B cell (primary cell): ENCODE measurements at regions not wholly inside any gene's neighbourhood (a gene's known extent, or its start where the extent isn't known, plus 50 kb on each side); places are given as distances from the start of the nearest gene placed in this dataset.

Source experiments
- ATAC-seq: fragments of 200-7000 bp; cut with Tn5 transposase; one replicate; pipeline ENCODE4 v1.10.0; 2021; ENCODE audit warnings: low read depth, mild to moderate bottlenecking, moderate number of reproducible peaks, moderate library complexity
- CTCF ChIA-PET: fragments of 350-600 bp; sonication (Branson Sonifier 250); formaldehyde crosslinking; loops from one replicate; lab custom pipeline; 2021; ENCODE audit warnings: antibody characterized with exemption, inconsistent platforms; lab: Charles Lee
- POLR2A ChIA-PET: fragments of 350-600 bp; sonication (Branson Sonifier 250); formaldehyde crosslinking; loops from one replicate; lab custom pipeline; 2021; ENCODE audit warnings: antibody characterized with exemption; lab: Charles Lee
- DNase-seq: peaks from one replicate; pipeline ENCODE4 v3.0.0; 2013
- H2AFZ ChIP-seq: 2 replicates; pipeline ENCODE4 v1.6.1; 2012; ENCODE audit warnings: mild to moderate bottlenecking, low read depth, low read length; ENCODE audit not compliant: insufficient read depth, poor library complexity, severe bottlenecking
- H3K27ac ChIP-seq, 2 donors: 1 replicate in 1 of 2; 2 replicates in 1 of 2; pipeline ENCODE4 v1.5.1; 2012 to 2013; ENCODE audit warnings: low read length in 2 of 2, mild to moderate bottlenecking in 2 of 2, moderate library complexity in 1 of 2
- H3K27me3 ChIP-seq, 4 experiments: fragments of 200-600 bp in 1 of 4; sonication (generic) in 1 of 4; replicated peaks in 1 of 4; 1 replicate in 2 of 4; 2 replicates in 2 of 4; pipeline versions ENCODE4 v1.6.1 to v1.7.0; 2013 to 2016; ENCODE audit warnings: low read length in 3 of 4, mild to moderate bottlenecking in 2 of 4, mixed read lengths in 1 of 4, moderate library complexity in 1 of 4; ENCODE audit not compliant: insufficient read depth in 4 of 4, control insufficient read depth in 3 of 4; ENCODE audit errors: control extremely low read depth in 1 of 4
- H3K36me3 ChIP-seq, 2 experiments: replicated peaks in 1 of 2; 1 replicate in 1 of 2; 2 replicates in 1 of 2; pipeline versions ENCODE4 v1.6.1 to v1.7.1; 2013; ENCODE audit warnings: low read length in 1 of 2; ENCODE audit not compliant: insufficient read depth in 2 of 2, control insufficient read depth in 1 of 2; ENCODE audit errors: control extremely low read depth in 1 of 2, extremely low read depth in 1 of 2
- H3K4me1 ChIP-seq, 2 donors: fragments of 200-600 bp in 1 of 2; sonication (generic) in 1 of 2; 1 replicate in 1 of 2; 2 replicates in 1 of 2; pipeline versions ENCODE4 v1.5.1 to v1.6.1; 2013 to 2017; ENCODE audit warnings: low read length in 2 of 2; ENCODE audit not compliant: control insufficient read depth in 2 of 2, insufficient read depth in 2 of 2
- H3K4me2 ChIP-seq: replicated peaks from 2 replicates; pipeline ENCODE3; 2012; ENCODE audit warnings: mild to moderate bottlenecking, low read depth, low read length; ENCODE audit not compliant: poor library complexity, severe bottlenecking
- H3K4me3 ChIP-seq, 5 experiments: fragments of 200-600 bp in 1 of 5; sonication (generic) in 1 of 5; 1 replicate in 3 of 5; 2 replicates in 2 of 5; pipeline versions ENCODE4 v1.5.1 to v1.7.0; 2011 to 2016; ENCODE audit warnings: low read length in 4 of 5, mild to moderate bottlenecking in 4 of 5, low read depth in 2 of 5, control low read depth in 1 of 5, moderate library complexity in 1 of 5; ENCODE audit not compliant: insufficient read depth in 1 of 5; ENCODE audit errors: control extremely low read depth in 1 of 5, extremely low read depth in 1 of 5
- H3K79me2 ChIP-seq: fragments of 200-600 bp; sonication (generic); one replicate; pipeline ENCODE4 v1.6.0; 2016; ENCODE audit warnings: low read length; ENCODE audit not compliant: control insufficient read depth, insufficient read depth
- H3K9ac ChIP-seq: fragments of 200-600 bp; sonication (generic); 2 replicates; pipeline ENCODE4 v1.6.1; 2017; ENCODE audit warnings: mild to moderate bottlenecking, low read length, moderate library complexity
- H3K9me3 ChIP-seq, 3 donors: one replicate each; pipeline versions ENCODE4 v1.6.1 to v1.7.1; 2013; ENCODE audit warnings: low read length in 2 of 3; ENCODE audit not compliant: control insufficient read depth in 2 of 3, insufficient read depth in 1 of 3; ENCODE audit errors: control extremely low read depth in 1 of 3
- H4K20me1 ChIP-seq: 2 replicates; pipeline ENCODE4 v1.6.0; 2012; ENCODE audit warnings: mild to moderate bottlenecking, low read length; ENCODE audit not compliant: insufficient read depth, control insufficient read depth, poor library complexity, severe bottlenecking
- H3K27ac Mint-ChIP-seq: one replicate; pipeline ENCODE4 v1.8.0; 2021; ENCODE audit warnings: mixed read lengths
- H3K27me3 Mint-ChIP-seq: one replicate; pipeline ENCODE4 v1.8.0; 2021; ENCODE audit warnings: mixed read lengths
- H3K4me1 Mint-ChIP-seq: one replicate; pipeline ENCODE4 v1.8.0; 2021; ENCODE audit warnings: mixed read lengths
- H3K4me3 Mint-ChIP-seq: one replicate; pipeline ENCODE4 v1.8.0; 2021; ENCODE audit warnings: mixed read lengths
- H3K9me3 Mint-ChIP-seq: one replicate; pipeline ENCODE4 v1.8.0; 2022; ENCODE audit warnings: mixed read lengths; ENCODE audit not compliant: insufficient read depth
- CTCF ChIP-seq: fragments of 200-600 bp; IDR thresholded peaks from one replicate; pipeline ENCODE4 v1.8.0; 2022; ENCODE audit warnings: antibody characterized with exemption, mild to moderate bottlenecking
- EZH2 ChIP-seq: IDR thresholded peaks from 2 replicates; pipeline ENCODE4 v1.6.1; 2012; ENCODE audit warnings: borderline replicate concordance, low read depth, mild to moderate bottlenecking, moderate library complexity, low read length; ENCODE audit not compliant: insufficient read depth, poor library complexity, severe bottlenecking
- WGBS: methylation state at CpG from one replicate; pipeline ENCODE4 v1.1.5; 2013; ENCODE audit warnings: missing lambda C conversion rate; ENCODE audit not compliant: insufficient coverage; 5-methylcytosine and 5-hydroxymethylcytosine counted together
- intact Hi-C: fragments of 100-400 bp; cut with micrococcal nuclease; formaldehyde crosslinking; loops from one replicate; pipeline ENCODE4 v1.10.0; 2022

GRCh38 chr13:62793850-62794249 is 1378.2 kb upstream of the PCDH20 start:
- POLR2A ChIA-PET, result no interaction called here
- H3K9ac ChIP-seq, result no peak overlapping the region
- Mint-ChIP-seq H3K4me1 (no peaks in the 10 kb centered on the region), H3K4me3 (no peak overlapping the region), H3K27me3 (no peaks in the 10 kb centered on the region), H3K9me3 (peaks cover 2% of the 10 kb centered on the region), H3K27ac (no peak overlapping the region)
- H3K36me3 ChIP-seq, result no peaks in the 10 kb centered on the region
- CTCF ChIA-PET, result no interaction called here
- no CpG with 5 or more reads among the region's 1 CpG for WGBS
- peaks cover 0 to 7% (median 0%) of the 10 kb centered on the region in 3 donors for H3K9me3 ChIP-seq
- H3K79me2 ChIP-seq, result no peaks in the 10 kb centered on the region
- H3K4me1 ChIP-seq, result no peaks in the 10 kb centered on the region
- no peak overlapping the region for H2AFZ ChIP-seq
- H3K4me3 ChIP-seq, result no peak overlapping the region
- H3K27ac ChIP-seq, result no peak overlapping the region
- no peaks in the 10 kb centered on the region for H4K20me1 ChIP-seq
- ATAC-seq (no peak), DNase-seq (no peak)
- H3K4me2 ChIP-seq, result no peak overlapping the region
- no peaks in the 10 kb centered on the region for H3K27me3 ChIP-seq
- TF ChIP-seq EZH2, result no peak
- TF ChIP-seq CTCF, result no peak
- intact Hi-C loops, result no loop called here

DNA sequence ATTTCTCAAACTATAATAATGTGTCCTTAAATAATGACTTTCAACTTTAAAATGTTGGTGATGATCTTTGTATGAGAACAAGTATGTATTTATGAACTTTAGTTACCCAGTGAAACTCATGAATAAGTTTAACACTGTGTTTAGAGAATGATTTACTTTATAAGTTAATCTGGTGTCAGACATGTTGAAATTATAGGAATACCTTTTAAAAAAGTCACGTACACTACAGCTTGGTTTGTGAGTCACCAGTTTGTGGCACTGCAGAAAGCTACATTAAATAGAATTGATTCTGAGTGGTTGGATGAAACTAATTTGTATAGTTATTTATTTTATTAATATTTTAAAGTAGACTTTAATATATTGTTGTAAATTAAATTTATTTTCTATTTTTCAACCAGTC is 1366.2 kb upstream of the PCDH20 start:
- intact Hi-C loops, result no loop called here
- POLR2A ChIA-PET, result no interaction called here

More for the DNA sequence above, 1366.2 kb upstream of the PCDH20 start:
- Mint-ChIP-seq H3K4me1 (no peaks in the 10 kb centered on the region), H3K9me3 (no peaks in the 10 kb centered on the region), H3K4me3 (no peak overlapping the region), H3K27me3 (no peaks in the 10 kb centered on the region), H3K27ac (no peak overlapping the region)
- CTCF ChIA-PET, result no interaction called here
- Histone ChIP-seq H2AFZ (no peak overlapping the region), H3K27me3 (no peaks in the 10 kb centered on the region), H3K4me2 (no peak overlapping the region), H4K20me1 (no peaks in the 10 kb centered on the region), H3K36me3 (no peaks in the 10 kb centered on the region), H3K9ac (no peak overlapping the region), H3K9me3 (no peaks in the 10 kb centered on the region), H3K79me2 (no peaks in the 10 kb centered on the region), H3K4me3 (no peak overlapping the region), H3K27ac (no peak overlapping the region), H3K4me1 (no peaks in the 10 kb centered on the region)
- no peak for DNase-seq
- no CpG with 5 or more reads among the region's 1 CpG for WGBS
- TF ChIP-seq EZH2, result no peak
- no peak for TF ChIP-seq CTCF
- no peak for ATAC-seq
